ENCODE measurements at regions not wholly inside any gene's neighbourhood (a gene's known extent, or its start where the extent isn't known, plus 50 kb on each side); places are given as distances from the start of the nearest gene placed in this dataset.

DNA sequence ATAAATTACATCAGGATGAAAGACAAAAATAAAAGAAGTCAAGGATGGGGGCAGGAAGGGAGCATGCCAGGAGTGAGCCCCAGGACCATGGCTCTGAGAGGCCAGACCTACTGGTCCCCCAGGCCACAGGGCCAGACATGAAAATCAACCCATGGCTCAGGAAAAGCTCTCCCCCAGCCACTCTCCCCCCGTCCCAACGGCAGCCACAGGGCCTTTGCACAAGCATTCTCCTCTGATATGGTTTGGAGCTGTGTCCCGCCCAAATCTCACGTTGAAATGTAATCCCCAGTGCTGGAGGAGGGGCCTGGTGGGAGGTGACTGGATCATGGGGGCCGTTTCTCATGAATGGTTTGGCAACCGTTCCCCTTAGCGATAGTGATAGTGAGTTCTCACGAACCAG lies 80.8 kb upstream of the ANO1 start:
- Histone ChIP-seq H3K27ac (ENCODE audit: low read length in 2 of 2) (no peak overlapping the region), H3K4me2 (replicated peaks; ENCODE audit: low read depth, low read length, poor library complexity, severe bottlenecking) (no peak overlapping the region), H3K79me2 (ENCODE audit: control insufficient read depth, insufficient read depth, low read length) (no peaks in the 10 kb centered on the region), H3K9ac (ENCODE audit: low read length) (no peak overlapping the region), H3K27me3 (replicated peaks in 1 of 4; ENCODE audit: control extremely low read depth in 1 of 4, control insufficient read depth in 3 of 4, insufficient read depth in 4 of 4, low read length in 3 of 4) (peaks cover 0 to 3% (median 0%) of the 10 kb centered on the region in 4 experiments), H3K4me3 (ENCODE audit: control extremely low read depth in 1 of 5, extremely low read depth in 1 of 5, insufficient read depth in 1 of 5, low read depth in 2 of 5, low read length in 4 of 5) (no peak overlapping the region), H4K20me1 (ENCODE audit: control insufficient read depth, insufficient read depth, low read length, poor library complexity, severe bottlenecking) (no peaks in the 10 kb centered on the region), H3K9me3 (ENCODE audit: control extremely low read depth in 1 of 3, control insufficient read depth in 2 of 3, insufficient read depth in 1 of 3, low read length in 2 of 3) (peaks cover 1 to 8% (median 3%) of the 10 kb centered on the region in 3 donors), H2AFZ (ENCODE audit: insufficient read depth, low read depth, low read length, poor library complexity, severe bottlenecking) (no peak overlapping the region), H3K4me1 (ENCODE audit: control insufficient read depth in 2 of 2, insufficient read depth in 2 of 2, low read length in 2 of 2) (no peaks in the 10 kb centered on the region), H3K36me3 (replicated peaks in 1 of 2; ENCODE audit: control extremely low read depth in 1 of 2, control insufficient read depth in 1 of 2, extremely low read depth in 1 of 2, insufficient read depth in 2 of 2, low read length in 1 of 2) (no peaks in the 10 kb centered on the region)
- Mint-ChIP-seq H3K4me1 (no peaks in the 10 kb centered on the region), H3K27me3 (peaks cover 19% of the 10 kb centered on the region), H3K9me3 (ENCODE audit: insufficient read depth) (no peaks in the 10 kb centered on the region), H3K4me3 (no peak overlapping the region), H3K27ac (no peak overlapping the region)
- ChIA-PET CTCF (interaction anchor here (0.7 kb wide), 1 partner anchor 85 kb away, joined by 3 read pairs; no protein-coding TSS in a partner anchor), POLR2A (interaction anchor here (0.7 kb wide), 1 partner anchor 17 kb away, joined by 5 read pairs; no protein-coding TSS in a partner anchor)
- no peak for ATAC-seq (ENCODE audit: low read depth)
- intact Hi-C loops (cut with micrococcal nuclease) = no loop called here
- no peak for DNase-seq
- WGBS (ENCODE audit: insufficient coverage) = 57% methylated on average over 7 of the region's 8 CpGs
- TF ChIP-seq CTCF (IDR thresholded peaks at IDR 0.05) (no peak), EZH2 (IDR thresholded peaks at IDR 0.05; ENCODE audit: borderline replicate concordance, insufficient read depth, low read depth, low read length, poor library complexity, severe bottlenecking) (no peak)

GRCh38 chr11:69999721-70000120 lies 78.4 kb upstream of the ANO1 start:
- no peaks in the 10 kb centered on the region for H3K79me2 ChIP-seq (ENCODE audit: control insufficient read depth, insufficient read depth, low read length)
- intact Hi-C loops (cut with micrococcal nuclease) = no loop called here
- POLR2A ChIA-PET = no interaction called here
- H3K27ac ChIP-seq (ENCODE audit: low read length in 2 of 2) = no peak overlapping the region
- peaks cover 0 to under 1% (median 0%) of the 10 kb centered on the region in 4 experiments for H3K27me3 ChIP-seq (replicated peaks in 1 of 4; ENCODE audit: control extremely low read depth in 1 of 4, control insufficient read depth in 3 of 4, insufficient read depth in 4 of 4, low read length in 3 of 4)
- DNase-seq (no peak), ATAC-seq (ENCODE audit: low read depth) (no peak)
- H4K20me1 ChIP-seq (ENCODE audit: control insufficient read depth, insufficient read depth, low read length, poor library complexity, severe bottlenecking) = no peaks in the 10 kb centered on the region
- Mint-ChIP-seq H3K27ac (no peak overlapping the region), H3K4me3 (no peak overlapping the region), H3K4me1 (no peaks in the 10 kb centered on the region), H3K27me3 (peaks cover 15% of the 10 kb centered on the region), H3K9me3 (ENCODE audit: insufficient read depth) (no peaks in the 10 kb centered on the region)
- no peak overlapping the region for H3K9ac ChIP-seq (ENCODE audit: low read length)
- no peaks in the 10 kb centered on the region for H3K36me3 ChIP-seq (replicated peaks in 1 of 2; ENCODE audit: control extremely low read depth in 1 of 2, control insufficient read depth in 1 of 2, extremely low read depth in 1 of 2, insufficient read depth in 2 of 2, low read length in 1 of 2)
- no peak overlapping the region for H2AFZ ChIP-seq (ENCODE audit: insufficient read depth, low read depth, low read length, poor library complexity, severe bottlenecking)
- 61% methylated on average over 3 of the region's 3 CpGs for WGBS (ENCODE audit: insufficient coverage)
- CTCF ChIA-PET = no interaction called here
- TF ChIP-seq EZH2 (IDR thresholded peaks at IDR 0.05; ENCODE audit: borderline replicate concordance, insufficient read depth, low read depth, low read length, poor library complexity, severe bottlenecking) = no peak
- TF ChIP-seq CTCF (IDR thresholded peaks at IDR 0.05) = no peak
- H3K9me3 ChIP-seq (ENCODE audit: control extremely low read depth in 1 of 3, control insufficient read depth in 2 of 3, insufficient read depth in 1 of 3, low read length in 2 of 3) = peaks cover 1 to 8% (median 2%) of the 10 kb centered on the region in 3 donors
- no peak overlapping the region for H3K4me3 ChIP-seq (ENCODE audit: control extremely low read depth in 1 of 5, extremely low read depth in 1 of 5, insufficient read depth in 1 of 5, low read depth in 2 of 5, low read length in 4 of 5)
- H3K4me2 ChIP-seq (replicated peaks; ENCODE audit: low read depth, low read length, poor library complexity, severe bottlenecking) = no peak overlapping the region
- H3K4me1 ChIP-seq (ENCODE audit: control insufficient read depth in 2 of 2, insufficient read depth in 2 of 2, low read length in 2 of 2) = no peaks in the 10 kb centered on the region
